GM12875 (cell line): ENCODE measurements at regions not wholly inside any gene's neighbourhood (a gene's known extent, or its start where the extent isn't known, plus 50 kb on each side); places are given as distances from the start of the nearest gene placed in this dataset.

Source experiments
- H3K4me3 ChIP-seq: one replicate; pipeline ENCODE4 v1.5.1; 2011; ENCODE audit warnings: low read depth, low read length, control low read depth
- CTCF ChIP-seq: IDR thresholded peaks from 2 replicates; pipeline ENCODE4 v1.5.1; 2011; ENCODE audit warnings: low read depth, mild to moderate bottlenecking, control low read depth, inconsistent platforms, low read length, moderate library complexity, borderline replicate concordance; ENCODE audit not compliant: insufficient read depth

- no peak for TF ChIP-seq CTCF
- no peak overlapping the region for H3K4me3 ChIP-seq
These were observed 1562.4 kb upstream of the SEL1L start for GRCh38 chr14:83096092-83096491.

DNA sequence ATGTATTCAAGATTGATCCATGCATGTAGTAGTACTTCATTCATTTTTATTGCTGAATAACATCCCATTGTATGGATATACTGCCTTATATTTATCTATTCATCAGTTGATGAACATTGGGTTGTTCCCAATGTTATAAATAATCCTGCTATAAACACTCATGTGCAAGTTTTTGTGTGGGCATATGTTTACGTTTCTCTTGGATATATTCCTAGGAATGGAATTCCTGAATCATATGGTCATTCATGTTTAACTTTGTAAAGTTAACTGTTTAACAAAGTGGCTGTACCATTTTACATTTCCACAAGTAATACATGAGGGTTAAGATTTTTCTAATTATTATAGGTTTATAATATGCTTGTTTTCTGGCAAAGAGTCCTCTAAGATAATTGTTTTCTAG is 1568.2 kb upstream of the SEL1L start:
- no peak for TF ChIP-seq CTCF
- H3K4me3 ChIP-seq: no peak overlapping the region

DNA sequence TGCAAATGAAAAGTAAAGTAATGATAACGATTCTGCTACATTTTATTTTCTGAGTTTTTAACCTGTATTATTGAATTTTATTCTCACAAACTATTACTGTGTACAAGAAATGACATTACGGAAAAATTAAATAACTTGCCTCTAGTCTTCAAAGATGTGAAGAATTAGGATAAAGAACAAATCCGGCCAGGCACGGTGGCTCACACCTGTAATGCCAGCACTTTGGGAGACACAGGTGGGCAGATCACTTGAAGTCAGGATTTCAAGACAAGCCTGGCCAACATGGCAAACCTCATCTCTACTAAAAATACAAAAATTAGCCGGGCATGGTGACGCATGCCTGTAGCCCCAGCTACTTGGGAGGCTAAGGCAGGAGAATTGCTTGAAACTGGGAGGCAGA is 1584.4 kb upstream of the SEL1L start:
- TF ChIP-seq CTCF: no peak
- H3K4me3 ChIP-seq: no peak overlapping the region

GRCh38 chr14:83120187-83120586 is 1586.5 kb upstream of the SEL1L start:
- TF ChIP-seq CTCF: no peak
- H3K4me3 ChIP-seq: no peak overlapping the region

- no peak overlapping the region for H3K4me3 ChIP-seq
- TF ChIP-seq CTCF: no peak
These were observed 1592.4 kb upstream of the SEL1L start for GRCh38 chr14:83126076-83126475.

GRCh38 chr14:83128783-83129182 is 1595.1 kb upstream of the SEL1L start:
- no peak for TF ChIP-seq CTCF
- no peak overlapping the region for H3K4me3 ChIP-seq

DNA sequence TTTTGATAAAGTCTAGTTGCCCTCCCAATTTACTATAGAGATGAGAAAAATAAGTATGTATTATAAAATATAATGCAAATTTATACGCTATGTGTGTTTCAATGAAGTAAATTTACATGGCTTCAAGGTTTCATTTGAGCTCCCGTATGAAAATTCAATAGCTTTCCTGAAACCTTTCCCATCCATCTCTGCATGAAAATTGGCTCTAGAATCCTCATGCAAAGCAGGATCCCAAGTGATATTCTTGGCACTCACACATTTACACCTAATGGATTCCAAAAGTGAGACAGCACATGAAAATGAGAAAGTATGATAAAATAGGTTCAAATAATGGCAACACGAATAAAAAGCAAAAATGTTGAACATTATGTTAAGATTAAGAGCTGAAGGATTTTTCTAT is 1595.8 kb upstream of the SEL1L start:
- TF ChIP-seq CTCF: no peak
- no peak overlapping the region for H3K4me3 ChIP-seq
